Activated CD4-positive, alpha-beta T cell treated with anti-CD3 and anti-CD28 coated beads, Interleukin-2, amount 50 U/mL, for 4 hours (primary cell): ENCODE measurements at regions not wholly inside any gene's neighbourhood (a gene's known extent, or its start where the extent isn't known, plus 50 kb on each side); places are given as distances from the start of the nearest gene placed in this dataset.
"Not testable (repeated sequence)": the region's sequence is repeated elsewhere in the genome, so short reads cannot be mapped to it uniquely, and the experiment has no call there.

Experiments
- DNase-seq, 2 experiments: peaks; one replicate each; pipeline ENCODE4 v3.0.0-alpha.2; 2020

GRCh38 chr9:95391271-95391670, 73.8 kb upstream of the FANCC start:
- not testable (repeated sequence) for DNase-seq

DNA sequence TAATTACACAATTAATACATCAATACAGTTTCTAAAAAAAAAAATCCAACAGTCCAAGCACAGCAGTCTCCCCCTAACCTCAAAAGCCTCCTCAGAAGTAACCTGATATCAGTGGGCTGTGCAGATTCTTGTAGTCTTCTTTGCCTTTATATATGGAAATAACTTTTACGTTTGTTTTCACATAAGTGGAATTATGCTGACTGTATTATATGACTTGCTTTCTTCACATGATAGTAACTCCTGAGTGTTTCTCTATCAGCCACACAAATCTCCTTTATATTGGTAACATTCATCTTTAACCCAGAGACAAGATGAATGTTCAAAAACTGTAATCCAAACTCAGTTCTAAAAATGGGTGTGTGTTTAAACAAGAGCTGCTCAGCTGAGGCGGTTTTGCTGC, 71.9 kb upstream of the FANCC start:
- DNase-seq, result no peak

- DNase-seq, result no peak
These were observed 69.3 kb upstream of the FANCC start for GRCh38 chr9:95386843-95387242.

DNA sequence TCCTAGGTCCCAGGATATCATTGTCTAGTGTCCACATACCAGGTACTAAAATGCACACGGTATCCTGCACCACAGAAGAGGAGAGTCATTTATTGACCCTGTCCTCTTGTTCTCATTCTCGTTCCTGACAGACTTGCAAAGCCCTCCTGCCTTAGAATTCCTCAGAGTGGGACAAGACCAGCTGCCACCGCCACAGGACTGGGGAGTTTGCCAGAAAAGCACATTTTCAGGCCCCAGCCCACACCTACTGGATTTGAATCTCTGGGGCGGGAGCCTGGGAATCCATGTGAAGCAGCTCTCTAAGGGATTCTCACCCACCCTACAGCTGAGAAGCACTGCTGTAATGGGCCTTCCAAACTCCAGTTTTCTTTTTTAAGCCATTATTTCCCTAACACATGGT, 68.0 kb upstream of the FANCC start:
- no peak for DNase-seq

DNA sequence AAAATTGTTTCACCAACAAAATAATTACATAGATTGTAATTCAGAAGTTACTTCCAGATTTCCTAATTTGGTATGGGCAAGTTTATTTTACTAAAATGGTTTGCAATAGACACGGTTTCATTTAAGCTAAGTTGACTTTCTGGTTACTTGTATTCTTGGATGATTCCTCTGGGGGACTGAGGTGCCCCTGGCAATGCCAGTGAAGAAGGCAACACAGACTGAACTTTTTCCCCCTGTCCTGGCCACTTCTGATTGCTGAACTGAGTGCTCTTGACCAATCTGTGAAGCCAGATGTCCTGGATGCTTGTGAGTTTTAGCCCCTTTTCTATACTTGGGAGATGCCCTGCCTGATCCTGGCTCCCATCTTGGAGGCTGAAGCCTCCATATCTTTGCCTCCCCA, 66.3 kb upstream of the FANCC start:
- DNase-seq, result no peak

DNA sequence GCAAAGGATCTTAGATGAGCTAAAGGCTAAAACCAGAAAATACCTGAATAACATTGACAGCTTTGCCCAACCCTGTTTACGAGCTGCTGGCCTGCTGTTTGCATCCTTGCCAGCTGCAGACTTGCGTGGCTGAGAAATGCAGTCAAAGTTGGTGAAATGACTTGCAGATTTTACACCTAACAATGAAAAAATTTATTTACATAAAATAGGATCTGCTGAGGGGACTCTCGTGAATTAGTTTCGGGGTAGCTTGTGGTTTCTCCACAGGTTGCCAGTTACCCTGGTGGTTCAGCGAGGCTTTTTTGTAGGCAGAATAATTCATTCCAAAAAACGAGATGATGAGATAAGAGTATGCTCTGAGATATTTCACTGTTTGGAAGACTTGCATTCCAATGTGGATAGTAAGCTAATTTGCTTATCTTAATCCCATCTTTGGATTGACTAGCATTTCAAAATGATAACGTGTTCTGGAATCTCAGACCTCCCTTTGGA, 65.7 kb upstream of the FANCC start:
- no peak for DNase-seq

DNA sequence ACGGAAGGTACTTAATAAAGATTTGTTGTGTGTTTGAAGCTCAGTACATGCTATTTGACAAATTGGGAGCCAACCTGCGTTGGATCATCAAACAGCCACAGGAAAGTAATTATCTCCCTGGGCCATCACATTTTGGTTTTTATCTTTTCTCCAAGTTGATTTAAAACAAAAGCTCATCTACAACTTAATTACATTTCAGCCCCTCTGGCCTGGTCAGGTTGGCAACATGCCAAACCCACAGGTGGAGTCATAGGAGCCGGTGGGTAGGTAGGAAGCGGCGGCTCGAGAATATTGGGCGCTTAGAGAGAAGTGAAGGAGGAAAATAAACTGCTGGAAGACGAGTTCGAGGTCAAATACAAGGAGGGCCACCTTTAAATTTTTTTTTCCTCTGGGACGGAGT, 64.9 kb upstream of the FANCC start:
- DNase-seq, result no peak

DNA sequence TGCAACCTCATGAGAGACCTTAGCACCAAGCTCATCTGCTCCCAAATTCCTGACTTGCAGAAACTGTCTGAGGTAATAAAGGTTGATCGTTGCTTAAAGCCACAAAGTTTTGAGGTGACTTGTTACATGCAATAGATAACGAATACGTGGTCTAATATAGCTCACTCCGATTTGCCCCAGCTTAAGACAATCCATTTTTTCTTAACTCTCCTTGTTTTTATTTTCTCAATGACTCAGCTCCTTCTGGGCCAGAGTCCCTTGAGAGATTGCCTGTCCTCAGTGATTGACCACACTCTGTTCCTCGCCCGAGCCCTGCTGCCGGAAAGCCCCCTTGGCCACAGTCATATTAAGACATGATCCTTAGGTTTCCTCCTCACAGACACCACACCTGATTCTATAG, 63.7 kb upstream of the FANCC start:
- no peak for DNase-seq

DNA sequence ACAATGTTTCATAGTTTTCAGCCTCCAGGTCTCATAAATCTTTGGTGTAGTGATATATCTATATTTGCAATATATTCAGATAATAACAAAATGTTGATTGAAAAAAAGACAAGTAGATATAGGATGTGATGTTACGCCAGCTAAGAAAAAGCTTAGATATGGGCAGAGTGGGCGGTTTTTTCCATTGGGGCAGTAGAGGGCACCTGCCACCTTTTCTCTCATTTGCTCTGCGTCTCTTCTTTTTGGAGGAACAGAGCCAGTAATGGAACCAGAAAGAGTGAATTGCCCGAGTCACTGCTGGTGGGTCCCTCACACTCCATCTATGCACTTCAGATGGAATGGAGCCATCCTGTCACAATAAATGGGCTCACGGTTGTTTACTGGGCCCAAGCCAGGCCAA, 62.1 kb upstream of the FANCC start:
- peak in 1 of 2 experiments; percentile 13 for DNase-seq

DNA sequence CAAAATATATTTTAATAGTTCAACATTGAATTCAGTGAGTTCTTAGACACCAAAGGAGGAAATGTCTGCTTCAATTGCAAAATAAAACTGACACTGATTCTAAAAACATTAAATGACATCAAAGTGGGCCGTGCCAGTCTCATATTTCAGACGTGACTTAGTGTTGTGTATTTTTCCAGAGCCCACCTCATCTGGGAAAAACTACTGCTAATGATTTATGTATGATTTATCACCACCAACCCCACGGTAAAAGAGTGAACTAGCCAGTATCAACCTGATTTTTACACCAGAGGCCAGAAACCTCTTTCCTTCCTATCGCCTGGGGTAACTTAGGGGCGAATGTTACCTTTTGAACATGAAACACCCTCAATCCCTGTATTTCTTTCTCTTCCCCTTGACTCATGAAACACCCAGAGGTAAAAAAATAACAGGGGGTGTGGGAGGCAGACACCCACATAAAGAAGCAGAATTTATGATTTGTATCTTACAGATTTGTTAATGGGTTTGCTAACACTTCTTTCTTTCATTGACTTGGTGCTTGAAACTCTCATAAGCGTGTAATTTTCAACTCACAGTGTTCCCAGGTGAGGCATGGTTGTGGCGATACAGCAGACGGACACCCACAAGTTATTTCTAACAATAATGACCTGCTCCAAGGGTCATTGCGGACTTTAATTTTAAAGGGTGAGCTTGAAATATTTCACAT, 56.4 kb upstream of the FANCC start:
- DNase-seq, result no peak

GRCh38 chr9:95373069-95373681, 55.7 kb upstream of the FANCC start:
- DNase-seq, result no peak

DNA sequence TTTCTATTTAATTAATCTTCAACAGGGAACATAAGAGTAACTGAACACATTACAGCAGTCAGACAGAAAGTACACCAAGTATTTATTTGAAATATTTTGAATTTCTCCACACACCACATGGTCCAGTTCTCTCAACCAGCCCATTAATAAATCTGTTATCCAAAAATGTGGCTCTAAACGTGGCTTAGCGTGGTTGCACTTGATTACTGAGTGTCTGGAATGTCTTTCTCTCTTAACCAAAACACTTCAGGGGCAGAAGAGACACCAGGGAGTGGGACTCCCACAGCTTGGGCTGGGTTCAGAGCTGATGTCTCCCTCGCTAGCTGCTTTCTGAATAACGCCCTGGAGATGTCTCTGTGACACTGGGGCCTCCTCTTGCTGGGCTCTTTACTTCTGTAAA, 52.6 kb upstream of the FANCC start:
- DNase-seq, result no peak

GRCh38 chr9:95368377-95369160, 51.1 kb upstream of the FANCC start:
- DNase-seq, result no peak
